WTC11 (cell line): ENCODE measurements at regions not wholly inside any gene's neighbourhood (a gene's known extent, or its start where the extent isn't known, plus 50 kb on each side); places are given as distances from the start of the nearest gene placed in this dataset.

Source experiments
- AFF4 ChIP-seq: sonication (generic); formaldehyde crosslinking; IDR thresholded peaks from 2 replicates; pipeline ENCODE4 v1.8.1; 2023; ENCODE audit warnings: mild to moderate bottlenecking, missing genetic modification reagents, borderline replicate concordance
- ATF3 ChIP-seq: sonication (generic); formaldehyde crosslinking; conservative IDR thresholded peaks from 2 replicates; pipeline ENCODE4 v1.8.1; 2022; ENCODE audit warnings: mild to moderate bottlenecking, missing genetic modification reagents
- CREM ChIP-seq: sonication (generic); formaldehyde crosslinking; IDR thresholded peaks from 2 replicates; pipeline ENCODE4 v1.8.1; 2022; ENCODE audit warnings: mild to moderate bottlenecking, missing genetic modification reagents, moderate library complexity
- CTCF ChIP-seq: fragments of 200-600 bp; IDR thresholded peaks from 2 replicates; pipeline ENCODE4 v1.8.0; 2022; ENCODE audit warnings: antibody characterized with exemption
- JUN ChIP-seq: sonication (generic); formaldehyde crosslinking; IDR thresholded peaks from 2 replicates; pipeline ENCODE4 v1.8.0; 2023; ENCODE audit warnings: mild to moderate bottlenecking, missing genetic modification reagents
- NR2C2 ChIP-seq: sonication (generic); formaldehyde crosslinking; IDR thresholded peaks from 2 replicates; pipeline ENCODE4 v1.8.0; 2022; ENCODE audit warnings: mild to moderate bottlenecking, missing genetic modification reagents
- NR3C1 ChIP-seq: sonication (generic); formaldehyde crosslinking; conservative IDR thresholded peaks from 2 replicates; pipeline ENCODE4 v1.8.1; 2023; ENCODE audit warnings: low read depth, mild to moderate bottlenecking, missing genetic modification reagents
- TCF7 ChIP-seq: sonication (generic); formaldehyde crosslinking; IDR thresholded peaks from 2 replicates; pipeline ENCODE4 v1.8.0; 2022; ENCODE audit warnings: mild to moderate bottlenecking, low read depth, missing genetic modification reagents, moderate library complexity
- USF2 ChIP-seq: sonication (generic); formaldehyde crosslinking; IDR thresholded peaks from 2 replicates; pipeline ENCODE4 v1.8.1; 2023; ENCODE audit warnings: mild to moderate bottlenecking, missing genetic modification reagents, moderate library complexity

GRCh38 chr2:153536115-153536514, 57.6 kb upstream of the RPRM start:
- TF ChIP-seq TCF7 (CRISPR knock-in tag) (no peak), NR3C1 (CRISPR knock-in tag) (no peak), CTCF (no peak), CREM (no peak), USF2 (no peak), ATF3 (no peak), NR2C2 (CRISPR knock-in tag) (no peak), AFF4 (CRISPR knock-in tag) (no peak), JUN (CRISPR knock-in tag) (no peak)
